GM12878 (cell line): ENCODE measurements at regions not wholly inside any gene's neighbourhood (a gene's known extent, or its start where the extent isn't known, plus 50 kb on each side); places are given as distances from the start of the nearest gene placed in this dataset.

Experiments used
- ATAC-seq: fragments of 200-7000 bp; cut with Tn5 transposase; 3 replicates; pipeline ENCODE4 v1.9.1; 2020; ENCODE audit warnings: mild to moderate bottlenecking, moderate library complexity
- BruUV-seq: library from RNA; stranded (reverse); fragments of 400-500 nt; replicated peaks from 2 replicates; lab custom pipeline; 2021; lab: Mats Ljungman, UMichigan
- CTCF ChIA-PET: fragments of 300-600 bp; sonication (Branson Sonifier 250); formaldehyde crosslinking; extraction: SDS; loops from one replicate; lab custom pipeline; 2021; ENCODE audit warnings: inconsistent platforms; lab: Yijun Ruan, JAX
- POLR2A ChIA-PET: fragments of 350-600 bp; formaldehyde crosslinking; extraction: SDS; loops from one replicate; lab custom pipeline; 2021; ENCODE audit warnings: inconsistent platforms; lab: Charles Lee
- RAD21 ChIA-PET: fragments of 300-600 bp; sonication (Branson Sonifier 250); formaldehyde crosslinking; loops from one replicate; lab custom pipeline; 2023; ENCODE audit warnings: antibody characterized with exemption; ENCODE audit not compliant: unreplicated experiment; lab: Charles Lee
- SMC1A ChIA-PET: fragments of 300-600 bp; sonication (Branson Sonifier 250); formaldehyde crosslinking; loops from one replicate; lab custom pipeline; 2023; ENCODE audit not compliant: unreplicated experiment, uncharacterized antibody; lab: Charles Lee
- DNase-seq: peaks from one replicate; pipeline ENCODE4 v3.0.0-alpha.2; 2011; ENCODE audit warnings: low read depth, low spot score
- FAIRE-seq: peaks from 3 replicates; lab custom pipeline; 2011; peaks lifted over from hg19 to GRCh38; lab: Jason Lieb, UNC
- H2AFZ ChIP-seq: 2 replicates; pipeline ENCODE4 v1.6.0; 2011; ENCODE audit warnings: low read depth, low read length, control low read depth; ENCODE audit not compliant: control insufficient read depth
- H3K27ac ChIP-seq: 2 replicates; pipeline ENCODE4 v1.5.1; 2011; ENCODE audit warnings: control low read depth; ENCODE audit not compliant: control insufficient read depth, insufficient read depth
- H3K27me3 ChIP-seq, 2 experiments: replicated peaks in 1 of 2; 2 replicates each; pipeline versions ENCODE4 v1.6.0 to v1.6.1; 2011; ENCODE audit warnings: low read length in 1 of 2; ENCODE audit not compliant: control insufficient read depth in 2 of 2, insufficient read depth in 2 of 2
- H3K36me3 ChIP-seq, 2 experiments: 2 replicates each; pipeline ENCODE4 v1.5.1; 2011; ENCODE audit warnings: low read length in 1 of 2; ENCODE audit not compliant: control insufficient read depth in 2 of 2, insufficient read depth in 2 of 2
- H3K4me1 ChIP-seq: 2 replicates; pipeline ENCODE4 v1.6.1; 2011; ENCODE audit warnings: mild to moderate bottlenecking, low read length, moderate library complexity, mixed read lengths; ENCODE audit not compliant: control insufficient read depth, insufficient read depth
- H3K4me2 ChIP-seq: 2 replicates; pipeline ENCODE4 v1.6.0; 2011; ENCODE audit warnings: control low read depth; ENCODE audit not compliant: control insufficient read depth, insufficient read depth
- H3K4me3 ChIP-seq: fragments of 200-600 bp; sonication (generic); 2 replicates; pipeline ENCODE4 v1.5.1; 2016
- H3K79me2 ChIP-seq: 2 replicates; pipeline ENCODE4 v1.6.0; 2011; ENCODE audit warnings: low read length; ENCODE audit not compliant: control insufficient read depth, insufficient read depth
- H3K9ac ChIP-seq: 2 replicates; pipeline ENCODE4 v1.8.0; 2011; ENCODE audit warnings: low read length, control low read depth, mixed read lengths; ENCODE audit not compliant: control insufficient read depth, insufficient read depth
- H3K9me3 ChIP-seq: replicated peaks from 3 replicates; pipeline ENCODE4 v1.5.1; 2011; ENCODE audit warnings: mild to moderate bottlenecking, low read length; ENCODE audit not compliant: control insufficient read depth, insufficient read depth
- H4K20me1 ChIP-seq: 2 replicates; pipeline ENCODE4 v1.6.0; 2011; ENCODE audit not compliant: control insufficient read depth, insufficient read depth
- CHD2 ChIP-seq: IDR thresholded peaks from 2 replicates; pipeline ENCODE4 v1.6.1; 2011; ENCODE audit warnings: low read depth, low read length, improper control_type of control experiment, borderline replicate concordance
- HCFC1 ChIP-seq: fragments of 150-350 bp; IDR thresholded peaks from 2 replicates; pipeline ENCODE4 v1.6.1; 2014; ENCODE audit warnings: low read length
- IRF3 ChIP-seq: fragments of 450-650 bp; IDR thresholded peaks from 2 replicates; pipeline ENCODE4 v1.6.1; 2014; ENCODE audit warnings: mild to moderate bottlenecking
- KAT2A ChIP-seq: conservative IDR thresholded peaks from 2 replicates; pipeline ENCODE4 v1.6.1; 2011; ENCODE audit warnings: low read depth, low read length; ENCODE audit not compliant: control insufficient read depth
- NFIC ChIP-seq: IDR thresholded peaks from 2 replicates; pipeline ENCODE4 v1.6.1; 2012; ENCODE audit warnings: low read depth, mild to moderate bottlenecking, inconsistent platforms, low read length, moderate library complexity
- NR2C2 ChIP-seq: IDR thresholded peaks from 2 replicates; pipeline ENCODE4 v1.6.1; 2011; ENCODE audit warnings: borderline replicate concordance, low read depth; ENCODE audit not compliant: control insufficient read depth, insufficient read length
- NR2F1 ChIP-seq: fragments of 450-650 bp; conservative IDR thresholded peaks from 2 replicates; pipeline ENCODE4 v1.6.1; 2017; ENCODE audit warnings: mild to moderate bottlenecking
- POLR2AphosphoS5 ChIP-seq: IDR thresholded peaks from 2 replicates; pipeline ENCODE4 v1.6.1; 2011; ENCODE audit warnings: mild to moderate bottlenecking, low read length, inconsistent platforms
- RAD51 ChIP-seq: fragments of 450-650 bp; IDR thresholded peaks from 2 replicates; pipeline ENCODE4 v1.6.1; 2016; ENCODE audit warnings: moderate library complexity, mild to moderate bottlenecking, inconsistent platforms
- SPI1 ChIP-seq: IDR thresholded peaks from 2 replicates; pipeline ENCODE4 v1.6.1; 2011; ENCODE audit warnings: low read depth, mild to moderate bottlenecking, low read length, moderate library complexity, borderline replicate concordance; ENCODE audit not compliant: insufficient read depth
- WGBS: methylation state at CpG from one replicate; pipeline ENCODE4 v1.1.6; 2016; ENCODE audit warnings: low lambda C conversion rate; ENCODE audit not compliant: insufficient replicate concordance, insufficient coverage; ENCODE audit errors: missing lambda C conversion rate; 5-methylcytosine and 5-hydroxymethylcytosine counted together
- in situ Hi-C: fragments of 300-500 bp; cut with MboI; formaldehyde crosslinking; loops from 9 replicates; pipeline ENCODE4 v1.14.3; 2018; ENCODE audit warnings: mixed read lengths
- intact Hi-C: fragments of 100-400 bp; cut with micrococcal nuclease; formaldehyde crosslinking; loops from one replicate; pipeline ENCODE4 v1.14.2; 2022; ENCODE audit not compliant: unreplicated experiment
- TF ChIP-seq, protein P1 (sequence below): IDR thresholded peaks from 2 replicates; pipeline ENCODE4 v1.6.1; 2012; ENCODE audit warnings: low read length, inconsistent platforms

- CTCF ChIA-PET, result interaction anchor here (1.2 to 1.6 kb wide), 2 partner anchors 10 to 953 kb away, joined by 5 to 7 read pairs; no protein-coding TSS in a partner anchor
- SMC1A ChIA-PET, result interaction anchor here (2.1 kb wide), 1 partner anchor 10 kb away, joined by 6 read pairs; no protein-coding TSS in a partner anchor
- H3K36me3 ChIP-seq, result no peaks in the 10 kb centered on the region
- H3K9ac ChIP-seq, result no peak overlapping the region
- POLR2A ChIA-PET, result no interaction called here
- DNase-seq (no peak), FAIRE-seq (no peak), ATAC-seq (no peak)
- H2AFZ ChIP-seq, result no peak overlapping the region
- BruUV-seq, result no TSS peak
- no peaks in the 10 kb centered on the region for H3K4me1 ChIP-seq
- H3K27ac ChIP-seq, result no peak overlapping the region
- no peak for TF ChIP-seq NR2C2
- no peak for TF ChIP-seq NR2F1
- TF ChIP-seq CHD2, result no peak
- TF ChIP-seq POLR2AphosphoS5, result no peak
- TF ChIP-seq HCFC1, result no peak
- no peak for TF ChIP-seq KAT2A
- in situ Hi-C loops, result no loop called here
- H4K20me1 ChIP-seq, result no peaks in the 10 kb centered on the region
- no peak overlapping the region for H3K4me3 ChIP-seq
- no peaks in the 10 kb centered on the region for H3K27me3 ChIP-seq
- RAD21 ChIA-PET, result no interaction called here
- no peak overlapping the region for H3K4me2 ChIP-seq
- no peaks in the 10 kb centered on the region for H3K9me3 ChIP-seq
- H3K79me2 ChIP-seq, result no peaks in the 10 kb centered on the region
- intact Hi-C loops, result no loop called here
- 0% methylated on average over 1 of the region's 1 CpG for WGBS
Measured at GRCh38 chr17:70562137-70562536, 392.8 kb downstream of the KCNJ2 start.

DNA sequence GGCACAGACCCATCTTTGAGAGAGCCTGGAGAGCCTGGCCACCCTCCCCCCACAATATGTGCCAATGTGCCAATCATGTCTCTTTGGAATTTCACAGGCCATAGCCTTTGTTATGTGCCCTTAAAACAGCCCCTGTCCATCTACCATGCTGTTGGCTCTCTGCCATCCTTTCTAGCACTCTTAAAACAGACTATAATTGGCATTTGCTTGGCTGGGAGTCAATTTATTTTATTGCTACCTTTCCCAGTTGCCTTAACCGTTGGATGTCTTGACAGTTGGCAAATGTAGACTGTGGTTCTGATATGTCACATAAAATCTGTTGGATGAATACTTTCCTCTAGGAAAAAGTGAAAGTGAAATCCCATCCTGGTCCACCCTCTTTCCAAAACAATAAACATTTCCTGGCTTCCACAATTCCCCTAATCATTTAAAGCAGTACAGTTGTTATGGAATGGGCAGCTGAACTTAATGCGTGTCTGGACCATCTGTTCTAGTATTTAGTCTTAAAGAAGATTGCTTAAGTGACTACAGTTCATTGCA, 394.0 kb downstream of the KCNJ2 start:
- Histone ChIP-seq H3K27me3 (no peaks in the 10 kb centered on the region), H3K27ac (no peak overlapping the region), H3K36me3 (no peaks in the 10 kb centered on the region), H3K4me2 (no peak overlapping the region), H3K4me3 (no peak overlapping the region), H3K9me3 (no peaks in the 10 kb centered on the region), H3K4me1 (no peaks in the 10 kb centered on the region), H2AFZ (no peak overlapping the region), H3K79me2 (no peaks in the 10 kb centered on the region), H3K9ac (no peak overlapping the region)
- BruUV-seq, result no TSS peak
- DNase-seq (no peak), ATAC-seq (no peak), FAIRE-seq (no peak)
- POLR2A ChIA-PET, result no interaction called here
- WGBS, result 0% methylated on average over 2 of the region's 2 CpGs
- SMC1A ChIA-PET, result no interaction called here
- in situ Hi-C loops (no loop called here), intact Hi-C loops (no loop called here)
- RAD21 ChIA-PET, result no interaction called here
- CTCF ChIA-PET, result no interaction called here
- TF ChIP-seq IRF3 (no peak), SPI1 (no peak), KAT2A (no peak), NFIC (no peak), RAD51 (no peak)
- TF ChIP-seq, protein P1, sequence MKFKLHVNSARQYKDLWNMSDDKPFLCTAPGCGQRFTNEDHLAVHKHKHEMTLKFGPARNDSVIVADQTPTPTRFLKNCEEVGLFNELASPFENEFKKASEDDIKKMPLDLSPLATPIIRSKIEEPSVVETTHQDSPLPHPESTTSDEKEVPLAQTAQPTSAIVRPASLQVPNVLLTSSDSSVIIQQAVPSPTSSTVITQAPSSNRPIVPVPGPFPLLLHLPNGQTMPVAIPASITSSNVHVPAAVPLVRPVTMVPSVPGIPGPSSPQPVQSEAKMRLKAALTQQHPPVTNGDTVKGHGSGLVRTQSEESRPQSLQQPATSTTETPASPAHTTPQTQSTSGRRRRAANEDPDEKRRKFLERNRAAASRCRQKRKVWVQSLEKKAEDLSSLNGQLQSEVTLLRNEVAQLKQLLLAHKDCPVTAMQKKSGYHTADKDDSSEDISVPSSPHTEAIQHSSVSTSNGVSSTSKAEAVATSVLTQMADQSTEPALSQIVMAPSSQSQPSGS, result no peak
- TF ChIP-seq, all 136 proteins: peak for 0
- H4K20me1 ChIP-seq, result no peaks in the 10 kb centered on the region
